CD4-positive, CD25-positive, alpha-beta regulatory T cell (primary cell): ENCODE measurements at regions not wholly inside any gene's neighbourhood (a gene's known extent, or its start where the extent isn't known, plus 50 kb on each side); places are given as distances from the start of the nearest gene placed in this dataset.

Experiments
- ATAC-seq, 2 donors: fragments of 150-1000 bp; cut with Tn5 transposase; one replicate each; pipeline ENCODE4 v1.10.0; 2021; ENCODE audit warnings: low read depth in 2 of 2, moderate number of reproducible peaks in 2 of 2, moderate library complexity in 1 of 2
- DNase-seq, 3 donors: peaks; one replicate each; pipeline versions ENCODE4 v3.0.0 to v3.0.0-alpha.2; 2012 to 2022; ENCODE audit warnings: mixed read lengths in 1 of 3
- H3K27ac ChIP-seq: one replicate; pipeline ENCODE4 v1.7.0; 2013; ENCODE audit warnings: mild to moderate bottlenecking, low read length; ENCODE audit not compliant: insufficient read depth, poor library complexity, severe bottlenecking
- H3K27me3 ChIP-seq: one replicate; pipeline ENCODE4 v1.7.0; 2013; ENCODE audit warnings: low read length; ENCODE audit not compliant: control insufficient read depth, insufficient read depth
- H3K36me3 ChIP-seq: one replicate; pipeline ENCODE4 v1.7.0; 2013; ENCODE audit warnings: mild to moderate bottlenecking, low read length, moderate library complexity; ENCODE audit not compliant: control insufficient read depth, insufficient read depth
- H3K4me1 ChIP-seq: 2 replicates; pipeline ENCODE4 v1.7.0; 2013; ENCODE audit warnings: mild to moderate bottlenecking, low read length; ENCODE audit not compliant: insufficient read depth, control insufficient read depth, poor library complexity, severe bottlenecking
- H3K4me3 ChIP-seq: one replicate; pipeline ENCODE4 v1.7.0; 2013; ENCODE audit warnings: low read depth, mild to moderate bottlenecking, low read length, moderate library complexity
- H3K9me3 ChIP-seq, 2 experiments: 1 replicate in 1 of 2; 2 replicates in 1 of 2; pipeline ENCODE4 v1.7.0; 2013; ENCODE audit warnings: low read length in 2 of 2, mild to moderate bottlenecking in 1 of 2, moderate library complexity in 1 of 2; ENCODE audit not compliant: control insufficient read depth in 2 of 2
- H3K27ac Mint-ChIP-seq, 3 donors: one replicate each; pipeline ENCODE4 v1.8.0; 2020 to 2022; ENCODE audit warnings: mild to moderate bottlenecking in 3 of 3, mixed read lengths in 3 of 3, moderate library complexity in 2 of 3
- H3K27me3 Mint-ChIP-seq: one replicate; pipeline ENCODE4 v1.8.0; 2022; ENCODE audit warnings: mild to moderate bottlenecking, mixed read lengths
- H3K36me3 Mint-ChIP-seq: one replicate; pipeline ENCODE4 v1.8.0; 2020; ENCODE audit warnings: mixed read lengths
- H3K4me1 Mint-ChIP-seq, 4 donors: one replicate each; pipeline ENCODE4 v1.8.0; 2020 to 2022; ENCODE audit warnings: mixed read lengths in 4 of 4, mild to moderate bottlenecking in 1 of 4
- H3K4me3 Mint-ChIP-seq, 4 donors: one replicate each; pipeline ENCODE4 v1.8.0; 2020 to 2022; ENCODE audit warnings: mild to moderate bottlenecking in 4 of 4, mixed read lengths in 4 of 4, moderate library complexity in 3 of 4
- H3K9me3 Mint-ChIP-seq, 7 donors: one replicate each; pipeline ENCODE4 v1.8.0; 2020 to 2022; ENCODE audit warnings: mixed read lengths in 7 of 7, mild to moderate bottlenecking in 3 of 7, moderate library complexity in 2 of 7

DNA sequence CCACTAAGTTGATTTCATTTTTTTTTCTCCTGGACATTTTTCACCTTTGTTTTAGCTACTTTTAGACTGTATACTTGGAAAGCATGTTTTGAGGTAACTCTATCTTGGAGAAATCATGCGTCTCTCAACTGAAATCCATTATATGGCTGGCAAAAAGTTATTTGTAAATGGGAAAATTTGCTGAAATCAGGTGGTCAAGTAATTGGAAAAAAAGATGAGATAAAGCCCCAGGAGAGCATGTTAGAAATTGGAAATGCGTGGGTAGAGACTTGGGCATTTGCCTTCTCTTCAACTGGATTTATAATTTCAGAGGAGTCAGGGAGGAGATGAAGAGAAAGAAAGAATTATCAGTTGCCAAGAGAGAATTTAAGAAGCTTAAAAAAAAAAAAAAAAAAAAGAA lies 217.1 kb upstream of the MAP3K7 start:
- no peaks in the 10 kb centered on the region for H3K27me3 ChIP-seq
- no peak overlapping the region for H3K27ac ChIP-seq
- H3K9me3 Mint-ChIP-seq = peaks cover 0 to 1% (median 0%) of the 10 kb centered on the region in 7 donors
- no peaks in the 10 kb centered on the region for H3K4me1 ChIP-seq
- no peaks in the 10 kb centered on the region for H3K36me3 ChIP-seq
- H3K9me3 ChIP-seq = no peaks in the 10 kb centered on the region
- H3K27me3 Mint-ChIP-seq = peaks cover 4% of the 10 kb centered on the region
- H3K4me3 ChIP-seq = no peak overlapping the region
- no peak overlapping the region for H3K4me3 Mint-ChIP-seq
- DNase-seq (no peak), ATAC-seq (no peak)
- H3K4me1 Mint-ChIP-seq = no peaks in the 10 kb centered on the region
- H3K27ac Mint-ChIP-seq = no peak overlapping the region
- no peaks in the 10 kb centered on the region for H3K36me3 Mint-ChIP-seq

DNA sequence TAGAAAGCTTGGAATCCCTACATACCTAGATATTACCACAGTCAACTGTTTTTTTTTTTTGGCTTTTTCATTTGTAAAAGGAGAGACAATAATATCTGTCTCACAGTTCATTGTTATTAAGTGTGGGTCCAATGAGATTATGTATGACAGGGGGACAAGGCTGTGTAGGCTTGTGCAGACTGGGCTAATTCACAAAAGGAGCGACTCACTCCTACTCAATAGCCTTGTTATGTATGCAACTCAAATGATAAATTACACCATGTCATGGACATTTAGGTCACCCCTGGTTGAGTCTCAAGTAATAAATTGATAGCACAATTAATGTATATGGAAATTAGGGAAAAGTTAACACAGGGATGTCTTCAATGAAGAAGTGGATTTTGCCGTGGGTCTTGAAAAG lies 208.2 kb upstream of the MAP3K7 start:
- Mint-ChIP-seq H3K4me3 (no peak overlapping the region), H3K36me3 (no peaks in the 10 kb centered on the region), H3K4me1 (no peaks in the 10 kb centered on the region), H3K27me3 (peaks cover 7% of the 10 kb centered on the region), H3K9me3 (no peaks in the 10 kb centered on the region), H3K27ac (no peak overlapping the region)
- DNase-seq (no peak), ATAC-seq (no peak)
- no peaks in the 10 kb centered on the region for H3K9me3 ChIP-seq
- no peaks in the 10 kb centered on the region for H3K27me3 ChIP-seq
- H3K27ac ChIP-seq = no peak overlapping the region
- no peaks in the 10 kb centered on the region for H3K36me3 ChIP-seq
- no peak overlapping the region for H3K4me3 ChIP-seq
- no peaks in the 10 kb centered on the region for H3K4me1 ChIP-seq

DNA sequence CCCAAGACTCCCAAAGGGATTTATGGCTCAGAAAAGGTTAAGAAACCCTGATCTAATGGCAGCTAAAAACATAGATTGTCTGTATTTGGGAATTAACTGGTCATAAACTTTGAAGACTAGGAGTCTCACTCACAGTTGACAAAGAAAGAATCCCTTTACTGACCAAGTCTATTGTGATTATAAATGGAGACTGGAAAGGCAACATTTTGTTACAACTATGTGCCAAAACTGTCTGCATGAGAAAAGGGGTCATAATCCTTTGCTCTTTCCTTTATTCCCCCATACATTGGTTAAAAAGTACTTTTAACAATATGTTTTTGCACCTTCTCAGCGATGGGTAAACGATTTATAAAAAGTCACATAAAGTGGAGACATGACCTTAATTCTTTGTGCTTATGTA lies 206.9 kb upstream of the MAP3K7 start:
- no peaks in the 10 kb centered on the region for H3K9me3 Mint-ChIP-seq
- no peaks in the 10 kb centered on the region for H3K27me3 ChIP-seq
- peaks cover under 1% of the 10 kb centered on the region for H3K27me3 Mint-ChIP-seq
- H3K36me3 Mint-ChIP-seq = no peaks in the 10 kb centered on the region
- no peak overlapping the region for H3K4me3 Mint-ChIP-seq
- no peak overlapping the region for H3K4me3 ChIP-seq
- H3K27ac Mint-ChIP-seq = no peak overlapping the region
- DNase-seq (no peak), ATAC-seq (no peak)
- H3K36me3 ChIP-seq = no peaks in the 10 kb centered on the region
- no peaks in the 10 kb centered on the region for H3K4me1 Mint-ChIP-seq
- no peaks in the 10 kb centered on the region for H3K4me1 ChIP-seq
- H3K27ac ChIP-seq = no peak overlapping the region
- no peaks in the 10 kb centered on the region for H3K9me3 ChIP-seq

DNA sequence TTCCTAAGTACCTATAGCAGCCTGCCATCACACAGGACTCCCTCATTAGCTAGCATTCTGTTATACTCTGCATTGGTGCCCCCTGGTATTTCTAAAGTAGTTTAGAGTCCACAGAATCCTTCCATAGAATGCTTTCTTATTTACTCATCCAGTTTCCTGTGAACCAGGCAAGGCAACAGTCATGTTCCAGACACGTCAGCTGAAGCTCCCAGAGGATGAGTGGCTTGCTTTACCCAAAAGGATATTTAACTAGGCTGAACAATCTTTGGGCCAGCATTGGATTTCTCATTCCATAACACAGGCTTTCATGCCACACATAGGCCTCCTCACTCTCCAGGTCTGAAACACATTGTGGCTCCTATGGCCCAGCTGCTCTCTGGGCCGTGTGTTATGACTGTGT lies 203.8 kb upstream of the MAP3K7 start:
- Mint-ChIP-seq H3K4me1 (no peaks in the 10 kb centered on the region), H3K4me3 (no peak overlapping the region), H3K36me3 (no peaks in the 10 kb centered on the region), H3K27me3 (no peaks in the 10 kb centered on the region), H3K27ac (no peak overlapping the region), H3K9me3 (no peaks in the 10 kb centered on the region)
- no peak for DNase-seq
- ATAC-seq = no peak
- H3K9me3 ChIP-seq = no peaks in the 10 kb centered on the region
- no peak overlapping the region for H3K27ac ChIP-seq
- no peak overlapping the region for H3K4me3 ChIP-seq
- H3K4me1 ChIP-seq = no peaks in the 10 kb centered on the region
- H3K27me3 ChIP-seq = no peaks in the 10 kb centered on the region
- no peaks in the 10 kb centered on the region for H3K36me3 ChIP-seq

- H3K36me3 ChIP-seq = no peaks in the 10 kb centered on the region
- H3K9me3 ChIP-seq = no peaks in the 10 kb centered on the region
- no peak overlapping the region for H3K27ac ChIP-seq
- H3K9me3 Mint-ChIP-seq = no peaks in the 10 kb centered on the region
- H3K27me3 ChIP-seq = no peaks in the 10 kb centered on the region
- H3K4me1 ChIP-seq = no peaks in the 10 kb centered on the region
- no peak overlapping the region for H3K4me3 ChIP-seq
- no peak overlapping the region for H3K27ac Mint-ChIP-seq
- H3K27me3 Mint-ChIP-seq = no peaks in the 10 kb centered on the region
- DNase-seq (no peak), ATAC-seq (no peak)
- H3K36me3 Mint-ChIP-seq = no peaks in the 10 kb centered on the region
- no peaks in the 10 kb centered on the region for H3K4me1 Mint-ChIP-seq
- no peak overlapping the region for H3K4me3 Mint-ChIP-seq
Measured at GRCh38 chr6:90790058-90790457, 203.2 kb upstream of the MAP3K7 start.

- Histone ChIP-seq H3K9me3 (no peaks in the 10 kb centered on the region), H3K4me3 (no peak overlapping the region), H3K27me3 (no peaks in the 10 kb centered on the region), H3K27ac (no peak overlapping the region), H3K4me1 (no peaks in the 10 kb centered on the region), H3K36me3 (no peaks in the 10 kb centered on the region)
- DNase-seq = no peak
- H3K27me3 Mint-ChIP-seq = no peaks in the 10 kb centered on the region
- H3K27ac Mint-ChIP-seq = no peak overlapping the region
- no peak overlapping the region for H3K4me3 Mint-ChIP-seq
- no peaks in the 10 kb centered on the region for H3K36me3 Mint-ChIP-seq
- H3K9me3 Mint-ChIP-seq = no peaks in the 10 kb centered on the region
- no peaks in the 10 kb centered on the region for H3K4me1 Mint-ChIP-seq
- ATAC-seq = no peak
Measured at GRCh38 chr6:90788781-90789180, 201.9 kb upstream of the MAP3K7 start.

- Histone ChIP-seq H3K27me3 (no peaks in the 10 kb centered on the region), H3K4me1 (no peaks in the 10 kb centered on the region), H3K4me3 (no peak overlapping the region), H3K27ac (no peak overlapping the region), H3K36me3 (no peaks in the 10 kb centered on the region), H3K9me3 (no peaks in the 10 kb centered on the region)
- Mint-ChIP-seq H3K9me3 (no peaks in the 10 kb centered on the region), H3K27me3 (no peaks in the 10 kb centered on the region), H3K4me3 (no peak overlapping the region), H3K4me1 (no peaks in the 10 kb centered on the region), H3K36me3 (no peaks in the 10 kb centered on the region), H3K27ac (no peak overlapping the region)
- ATAC-seq (no peak), DNase-seq (no peak)
Measured at GRCh38 chr6:90787446-90787845, 200.6 kb upstream of the MAP3K7 start.

- H3K9me3 ChIP-seq = no peaks in the 10 kb centered on the region
Measured at GRCh38 chr6:90780778-90781177, 193.9 kb upstream of the MAP3K7 start.

More at GRCh38 chr6:90780778-90781177, 193.9 kb upstream of the MAP3K7 start:
- H3K4me1 ChIP-seq = no peaks in the 10 kb centered on the region
- H3K4me1 Mint-ChIP-seq = no peaks in the 10 kb centered on the region
- ATAC-seq (no peak), DNase-seq (no peak)
- H3K4me3 ChIP-seq = no peak overlapping the region
- H3K4me3 Mint-ChIP-seq = no peak overlapping the region
- peaks cover 10% of the 10 kb centered on the region for H3K27me3 Mint-ChIP-seq
- H3K36me3 Mint-ChIP-seq = no peaks in the 10 kb centered on the region
- no peak overlapping the region for H3K27ac ChIP-seq
- H3K9me3 Mint-ChIP-seq = no peaks in the 10 kb centered on the region
- no peak overlapping the region for H3K27ac Mint-ChIP-seq
- no peaks in the 10 kb centered on the region for H3K36me3 ChIP-seq
- H3K27me3 ChIP-seq = no peaks in the 10 kb centered on the region
